ENCODE measurements at regions not wholly inside any gene's neighbourhood (a gene's known extent, or its start where the extent isn't known, plus 50 kb on each side); places are given as distances from the start of the nearest gene placed in this dataset.

DNA sequence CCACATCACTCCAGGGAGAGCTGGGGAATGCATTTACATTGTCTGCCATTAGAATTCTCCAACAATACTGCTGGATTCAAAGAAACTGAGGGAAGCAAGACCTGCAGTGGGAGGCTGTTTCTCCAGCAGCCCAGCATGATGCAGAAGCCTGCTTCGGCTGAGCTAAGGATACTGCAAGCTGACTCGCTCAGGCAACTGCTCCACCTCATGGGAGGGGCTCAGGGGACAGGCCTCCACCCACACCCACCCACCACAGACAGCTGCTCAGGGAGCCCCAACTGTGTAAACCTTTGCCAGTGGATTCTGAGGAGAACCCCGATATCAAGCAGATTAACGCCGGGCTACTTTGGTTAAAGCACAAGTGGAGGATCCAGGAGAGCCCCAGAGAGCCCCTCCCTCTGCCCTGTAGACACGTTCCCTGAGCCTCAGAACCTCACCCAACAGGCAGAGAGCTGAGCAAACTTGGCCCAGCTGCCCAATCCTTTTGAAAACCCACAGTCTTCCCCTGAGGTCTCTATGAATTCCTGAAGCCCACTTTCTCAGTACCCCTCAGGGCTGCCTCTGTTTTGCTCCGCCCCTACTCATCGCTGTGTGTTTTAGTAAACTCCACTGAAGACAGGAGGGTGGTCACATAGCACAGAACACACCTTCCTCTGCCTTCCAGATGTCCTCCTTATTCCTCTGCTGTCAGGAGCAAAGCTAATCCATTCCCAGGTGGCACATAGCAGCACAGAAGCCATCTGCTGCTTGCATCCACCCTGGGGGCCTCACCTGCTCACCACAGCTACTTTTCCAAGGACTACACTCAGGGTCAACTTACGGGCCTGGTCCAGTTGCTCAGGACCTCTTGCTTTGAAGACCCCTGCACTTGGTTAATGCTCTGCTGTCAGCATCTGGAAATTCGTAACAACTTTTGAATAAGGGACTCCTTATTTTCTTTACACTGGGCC, 269.0 kb downstream of the ABHD5 start:
- TF ChIP-seq, protein P1, sequence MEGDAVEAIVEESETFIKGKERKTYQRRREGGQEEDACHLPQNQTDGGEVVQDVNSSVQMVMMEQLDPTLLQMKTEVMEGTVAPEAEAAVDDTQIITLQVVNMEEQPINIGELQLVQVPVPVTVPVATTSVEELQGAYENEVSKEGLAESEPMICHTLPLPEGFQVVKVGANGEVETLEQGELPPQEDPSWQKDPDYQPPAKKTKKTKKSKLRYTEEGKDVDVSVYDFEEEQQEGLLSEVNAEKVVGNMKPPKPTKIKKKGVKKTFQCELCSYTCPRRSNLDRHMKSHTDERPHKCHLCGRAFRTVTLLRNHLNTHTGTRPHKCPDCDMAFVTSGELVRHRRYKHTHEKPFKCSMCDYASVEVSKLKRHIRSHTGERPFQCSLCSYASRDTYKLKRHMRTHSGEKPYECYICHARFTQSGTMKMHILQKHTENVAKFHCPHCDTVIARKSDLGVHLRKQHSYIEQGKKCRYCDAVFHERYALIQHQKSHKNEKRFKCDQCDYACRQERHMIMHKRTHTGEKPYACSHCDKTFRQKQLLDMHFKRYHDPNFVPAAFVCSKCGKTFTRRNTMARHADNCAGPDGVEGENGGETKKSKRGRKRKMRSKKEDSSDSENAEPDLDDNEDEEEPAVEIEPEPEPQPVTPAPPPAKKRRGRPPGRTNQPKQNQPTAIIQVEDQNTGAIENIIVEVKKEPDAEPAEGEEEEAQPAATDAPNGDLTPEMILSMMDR (optimal IDR thresholded peaks at IDR 0.05 in 1 of 3, IDR thresholded peaks at IDR 0.05 in 1 of 3, conservative IDR thresholded peaks at IDR 0.05 in 1 of 3; ENCODE audit: extremely low read depth in 1 of 3, insufficient read depth in 2 of 3, low read length in 3 of 3) = no peak
- TF ChIP-seq EZH2 (IDR thresholded peaks at IDR 0.05; ENCODE audit: low read length) = no peak

Data from keratinocyte (primary cell).